Mesothelial cell of epicardium (in vitro differentiated cells): ENCODE measurements at regions not wholly inside any gene's neighbourhood (a gene's known extent, or its start where the extent isn't known, plus 50 kb on each side); places are given as distances from the start of the nearest gene placed in this dataset.

ENCODE experiments used
- DNase-seq, 2 experiments: peaks; one replicate each; pipeline ENCODE4 v3.0.0; 2021; ENCODE audit warnings: low spot score in 2 of 2; ENCODE audit not compliant: unreplicated experiment in 2 of 2
- H3K27ac Mint-ChIP-seq: 2 replicates; pipeline ENCODE4 v1.8.0; 2021; ENCODE audit warnings: mixed read lengths
- H3K27me3 Mint-ChIP-seq: 2 replicates; pipeline ENCODE4 v1.8.0; 2021; ENCODE audit warnings: low read depth, mixed read lengths
- H3K36me3 Mint-ChIP-seq: 2 replicates; pipeline ENCODE4 v1.8.0; 2021; ENCODE audit warnings: mixed read lengths
- H3K4me1 Mint-ChIP-seq: 2 replicates; pipeline ENCODE4 v1.8.0; 2021; ENCODE audit warnings: mixed read lengths
- H3K4me3 Mint-ChIP-seq: 2 replicates; pipeline ENCODE4 v1.8.0; 2021; ENCODE audit warnings: mild to moderate bottlenecking, moderate library complexity, mixed read lengths
- H3K9me3 Mint-ChIP-seq: 2 replicates; pipeline ENCODE4 v1.8.0; 2021; ENCODE audit warnings: mixed read lengths
- TF ChIP-seq, protein P1 (sequence below): fragments of 200-600 bp; sonication (generic); IDR thresholded peaks from one replicate; pipeline ENCODE4 v1.5.0; 2021; ENCODE audit warnings: antibody characterized with exemption; ENCODE audit not compliant: unreplicated experiment

DNA sequence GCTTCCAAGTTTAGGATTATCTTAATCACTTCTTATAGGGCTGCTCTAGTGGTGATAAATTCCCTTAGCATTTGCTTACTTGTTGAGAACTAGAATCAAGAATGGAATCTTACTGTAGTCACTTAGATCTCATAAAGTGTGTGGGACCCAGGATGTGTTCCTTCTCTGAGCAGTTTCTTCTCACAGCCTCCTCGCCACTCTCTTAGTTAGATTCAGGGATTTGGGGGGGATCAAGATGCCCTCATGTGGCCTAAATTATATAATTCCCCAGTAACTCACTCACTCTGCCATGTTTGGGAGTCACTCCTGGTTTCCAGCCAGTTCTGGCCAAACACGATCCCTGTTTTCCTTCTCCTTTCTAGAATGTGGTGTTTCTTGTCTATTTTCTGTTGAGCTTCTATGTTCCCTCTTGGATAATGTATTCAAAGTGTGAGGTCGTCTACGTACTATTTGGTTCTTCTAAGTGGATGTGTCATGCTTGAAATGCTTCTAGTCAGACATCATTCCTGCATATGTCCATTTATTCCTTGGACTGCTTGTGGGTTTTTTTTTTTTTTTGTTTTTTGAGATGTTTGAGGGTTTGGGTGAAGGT is 414.9 kb upstream of the SYT4 start:
- no peaks in the 10 kb centered on the region for H3K27me3 Mint-ChIP-seq
- H3K4me1 Mint-ChIP-seq = peaks cover 3% of the 10 kb centered on the region
- no peak overlapping the region for H3K4me3 Mint-ChIP-seq
- H3K36me3 Mint-ChIP-seq = no peaks in the 10 kb centered on the region
- DNase-seq = no peak
- H3K27ac Mint-ChIP-seq = peak overlapping the region; percentile 70
- H3K9me3 Mint-ChIP-seq = peaks cover 30% of the 10 kb centered on the region
- TF ChIP-seq, protein P1, sequence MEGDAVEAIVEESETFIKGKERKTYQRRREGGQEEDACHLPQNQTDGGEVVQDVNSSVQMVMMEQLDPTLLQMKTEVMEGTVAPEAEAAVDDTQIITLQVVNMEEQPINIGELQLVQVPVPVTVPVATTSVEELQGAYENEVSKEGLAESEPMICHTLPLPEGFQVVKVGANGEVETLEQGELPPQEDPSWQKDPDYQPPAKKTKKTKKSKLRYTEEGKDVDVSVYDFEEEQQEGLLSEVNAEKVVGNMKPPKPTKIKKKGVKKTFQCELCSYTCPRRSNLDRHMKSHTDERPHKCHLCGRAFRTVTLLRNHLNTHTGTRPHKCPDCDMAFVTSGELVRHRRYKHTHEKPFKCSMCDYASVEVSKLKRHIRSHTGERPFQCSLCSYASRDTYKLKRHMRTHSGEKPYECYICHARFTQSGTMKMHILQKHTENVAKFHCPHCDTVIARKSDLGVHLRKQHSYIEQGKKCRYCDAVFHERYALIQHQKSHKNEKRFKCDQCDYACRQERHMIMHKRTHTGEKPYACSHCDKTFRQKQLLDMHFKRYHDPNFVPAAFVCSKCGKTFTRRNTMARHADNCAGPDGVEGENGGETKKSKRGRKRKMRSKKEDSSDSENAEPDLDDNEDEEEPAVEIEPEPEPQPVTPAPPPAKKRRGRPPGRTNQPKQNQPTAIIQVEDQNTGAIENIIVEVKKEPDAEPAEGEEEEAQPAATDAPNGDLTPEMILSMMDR = no peak

DNA sequence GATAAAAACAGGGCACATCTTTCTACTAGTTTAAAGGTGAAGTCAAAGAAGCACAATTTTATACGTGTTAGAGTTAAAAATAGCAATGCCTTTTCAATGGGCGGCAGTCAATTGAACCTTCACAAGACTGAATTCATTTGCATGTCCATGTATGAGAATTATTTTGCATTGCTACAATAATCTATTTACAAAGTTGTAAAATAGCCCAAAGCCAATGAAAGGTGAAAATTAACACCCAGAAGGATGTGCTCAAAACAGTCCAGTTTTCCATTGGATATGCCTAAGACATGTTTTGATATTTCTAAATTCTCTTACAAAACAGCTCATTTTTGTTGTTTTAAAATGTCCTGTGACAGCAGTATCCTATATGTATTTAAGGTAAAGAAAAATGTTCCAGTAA is 425.1 kb upstream of the SYT4 start:
- DNase-seq = no peak
- Mint-ChIP-seq H3K36me3 (no peaks in the 10 kb centered on the region), H3K4me1 (no peaks in the 10 kb centered on the region), H3K9me3 (no peaks in the 10 kb centered on the region), H3K4me3 (no peak overlapping the region), H3K27ac (no peak overlapping the region), H3K27me3 (no peaks in the 10 kb centered on the region)
- TF ChIP-seq, protein P1 = no peak

DNA sequence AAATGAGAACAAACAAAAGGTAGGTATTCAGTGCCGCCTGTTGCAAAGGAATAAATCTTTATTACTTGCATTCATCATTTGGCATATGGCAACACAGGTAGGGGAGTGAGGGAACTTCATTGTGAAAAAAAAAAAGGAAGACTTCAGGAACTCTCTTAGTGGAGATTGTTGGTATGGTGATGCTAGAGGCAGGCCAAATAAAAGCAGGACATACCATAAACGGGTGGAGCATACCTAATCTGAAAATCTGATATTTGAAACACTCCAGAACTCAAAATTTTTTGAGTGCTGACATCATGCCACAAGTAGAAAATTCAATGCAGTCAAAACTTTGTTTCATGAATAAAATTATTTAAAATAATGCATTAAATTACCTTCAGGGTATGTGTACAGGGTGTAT is 425.8 kb upstream of the SYT4 start:
- TF ChIP-seq, protein P1 = no peak
- no peaks in the 10 kb centered on the region for H3K9me3 Mint-ChIP-seq
- no peak overlapping the region for H3K4me3 Mint-ChIP-seq
- H3K36me3 Mint-ChIP-seq = no peaks in the 10 kb centered on the region
- no peak for DNase-seq
- H3K27ac Mint-ChIP-seq = no peak overlapping the region
- no peaks in the 10 kb centered on the region for H3K27me3 Mint-ChIP-seq
- H3K4me1 Mint-ChIP-seq = no peaks in the 10 kb centered on the region

- H3K9me3 Mint-ChIP-seq = no peaks in the 10 kb centered on the region
- H3K4me1 Mint-ChIP-seq = peaks cover 3% of the 10 kb centered on the region
- no peak overlapping the region for H3K4me3 Mint-ChIP-seq
- no peak overlapping the region for H3K27ac Mint-ChIP-seq
- H3K27me3 Mint-ChIP-seq = no peaks in the 10 kb centered on the region
- H3K36me3 Mint-ChIP-seq = no peaks in the 10 kb centered on the region
- no peak for DNase-seq
- TF ChIP-seq, protein P1 = no peak
Observed at GRCh38 chr18:43705850-43706249, 428.6 kb upstream of the SYT4 start.

DNA sequence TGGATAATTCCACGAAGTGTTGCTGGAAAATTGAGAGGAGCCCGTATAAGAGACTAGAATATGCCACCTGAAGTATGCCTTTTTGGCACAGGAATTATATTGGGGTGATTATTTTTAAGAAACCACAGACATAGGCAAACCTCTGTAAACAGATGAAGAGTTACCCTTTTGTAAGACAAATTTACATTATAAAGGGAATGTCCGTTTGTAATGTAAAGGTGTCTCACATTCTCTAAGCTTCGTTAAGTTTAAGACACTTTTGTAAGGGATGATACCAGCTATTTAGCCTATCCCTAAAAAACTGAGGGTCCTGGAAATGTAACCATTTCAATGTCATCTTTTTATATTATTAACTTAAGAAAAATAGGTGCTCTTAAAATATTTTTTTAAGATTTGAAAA is 432.8 kb upstream of the SYT4 start:
- Mint-ChIP-seq H3K36me3 (peaks cover 2% of the 10 kb centered on the region), H3K4me1 (peaks cover 3% of the 10 kb centered on the region), H3K27ac (no peak overlapping the region), H3K9me3 (peaks cover 3% of the 10 kb centered on the region), H3K4me3 (no peak overlapping the region), H3K27me3 (no peaks in the 10 kb centered on the region)
- DNase-seq = no peak
- TF ChIP-seq, protein P1 = no peak
